A549 (cell line): ENCODE measurements at regions not wholly inside any gene's neighbourhood (a gene's known extent, or its start where the extent isn't known, plus 50 kb on each side); places are given as distances from the start of the nearest gene placed in this dataset.

Experiments
- ATAC-seq, 2 experiments: fragments of 200-7000 bp in 1 of 2; fragments of >200 bp in 1 of 2; cut with Nextera tagmentation in 1 of 2; cut with Tn5 transposase in 1 of 2; 3 replicates each; pipeline versions ENCODE4 v1.8.0 to v1.9.1; 2018 to 2020; ENCODE audit warnings: mild to moderate bottlenecking in 1 of 2, moderate library complexity in 1 of 2
- CTCF ChIA-PET: fragments of 300-600 bp; sonication (Branson Sonifier 250); formaldehyde crosslinking; extraction: SDS; loops from one replicate; lab custom pipeline; 2021; ENCODE audit warnings: antibody characterized with exemption, inconsistent platforms; lab: Yijun Ruan, JAX
- POLR2A ChIA-PET: fragments of 350-600 bp; formaldehyde crosslinking; extraction: SDS; loops from one replicate; lab custom pipeline; 2021; ENCODE audit warnings: antibody characterized with exemption, inconsistent platforms; lab: Yijun Ruan, JAX
- DNase-seq, 2 experiments: peaks; one replicate each; pipeline versions ENCODE4 v3.0.0 to v3.0.0-alpha.2; 2011 to 2016; ENCODE audit warnings: low read depth in 1 of 2, low spot score in 1 of 2
- FAIRE-seq: peaks from 2 replicates; lab custom pipeline; 2011; peaks lifted over from hg19 to GRCh38; lab: Jason Lieb, UNC
- H3K27ac ChIP-seq, 2 experiments: fragments of >200 bp; sonication (Bioruptor Twin); formaldehyde crosslinking; 3 replicates each; pipeline ENCODE4 v1.5.1; 2016 to 2017
- H3K4me1 ChIP-seq: fragments of >200 bp; sonication (Bioruptor Twin); formaldehyde crosslinking; 3 replicates; pipeline ENCODE4 v1.6.1; 2016
- H3K4me2 ChIP-seq: fragments of >200 bp; sonication (Bioruptor Twin); formaldehyde crosslinking; 3 replicates; pipeline ENCODE4 v1.6.1; 2016
- H3K4me3 ChIP-seq: fragments of >200 bp; sonication (Bioruptor Twin); formaldehyde crosslinking; 3 replicates; pipeline ENCODE4 v1.5.1; 2016
- H3K9me3 ChIP-seq: fragments of >200 bp; sonication (Bioruptor Twin); formaldehyde crosslinking; 3 replicates; pipeline ENCODE4 v1.6.1; 2016
- ATOH8 ChIP-seq: fragments of 250-450 bp; sonication (Bioruptor Pico); IDR thresholded peaks from 2 replicates; pipeline ENCODE4 v1.5.0; 2020; ENCODE audit warnings: low read depth, mild to moderate bottlenecking, moderate library complexity
- CBX8 ChIP-seq: fragments of 200-600 bp; sonication (generic); IDR thresholded peaks from 2 replicates; pipeline ENCODE4 v1.6.1; 2016
- CHD2 ChIP-seq: fragments of 150-350 bp; IDR thresholded peaks from 2 replicates; pipeline ENCODE4 v1.6.1; 2014; ENCODE audit warnings: low read length; ENCODE audit not compliant: partially characterized antibody
- EHF ChIP-seq: fragments of 250-450 bp; sonication (Bioruptor Pico); IDR thresholded peaks from 2 replicates; pipeline ENCODE4 v1.5.0; 2020; ENCODE audit warnings: mild to moderate bottlenecking
- EHMT2 ChIP-seq: fragments of 200-600 bp; sonication (generic); IDR thresholded peaks from 2 replicates; pipeline ENCODE4 v1.6.1; 2016; ENCODE audit warnings: antibody characterized with exemption, low read depth, mild to moderate bottlenecking, moderate library complexity
- FOSL2 ChIP-seq, 2 experiments: fragments of 450-650 bp in 1 of 2; fragments of >200 bp in 1 of 2; sonication (Bioruptor Twin) in 1 of 2; formaldehyde crosslinking; IDR thresholded peaks; 2 replicates each; pipeline versions ENCODE4 v1.5.0 to v1.6.1; 2016 to 2020; ENCODE audit warnings: mild to moderate bottlenecking in 1 of 2, moderate library complexity in 1 of 2
- HES2 ChIP-seq: fragments of >200 bp; sonication (Bioruptor Twin); formaldehyde crosslinking; IDR thresholded peaks from 2 replicates; pipeline ENCODE4 v1.6.1; 2016
- HOXA7 ChIP-seq: fragments of 250-450 bp; sonication (Bioruptor Pico); IDR thresholded peaks from 2 replicates; pipeline ENCODE4 v1.5.0; 2020; ENCODE audit warnings: mild to moderate bottlenecking, moderate library complexity
- HOXB13 ChIP-seq: fragments of 250-450 bp; sonication (Bioruptor Pico); IDR thresholded peaks from 2 replicates; pipeline ENCODE4 v1.5.0; 2020; ENCODE audit warnings: low read depth, mild to moderate bottlenecking, moderate library complexity
- JUN ChIP-seq, 2 experiments: fragments of >200 bp; sonication (Bioruptor Twin); formaldehyde crosslinking; IDR thresholded peaks; 2 replicates in 1 of 2; 3 replicates in 1 of 2; pipeline ENCODE4 v1.6.1; 2016 to 2017
- MAX ChIP-seq: IDR thresholded peaks from 2 replicates; pipeline ENCODE4 v1.6.1; 2012
- MYC ChIP-seq: IDR thresholded peaks from 2 replicates; pipeline ENCODE4 v1.6.1; 2012; ENCODE audit warnings: mild to moderate bottlenecking, inconsistent platforms, low read length, improper control_type of control experiment, borderline replicate concordance
- NFE2L2 ChIP-seq: fragments of 150-350 bp; conservative IDR thresholded peaks from 2 replicates; pipeline ENCODE4 v1.6.1; 2014; ENCODE audit warnings: low read length
- NPAS2 ChIP-seq: fragments of 250-450 bp; sonication (Bioruptor Pico); IDR thresholded peaks from 2 replicates; pipeline ENCODE4 v1.8.0; 2022; ENCODE audit warnings: mild to moderate bottlenecking, moderate library complexity, borderline replicate concordance
- PHF8 ChIP-seq: fragments of 200-600 bp; sonication (generic); IDR thresholded peaks from 2 replicates; pipeline ENCODE4 v1.6.1; 2016; ENCODE audit warnings: low read depth, mild to moderate bottlenecking, antibody characterized with exemption, moderate library complexity, borderline replicate concordance
- POLR2A ChIP-seq: IDR thresholded peaks from 2 replicates; pipeline ENCODE4 v1.6.1; 2012; ENCODE audit warnings: mild to moderate bottlenecking, low read length
- RNF2 ChIP-seq: fragments of 200-600 bp; sonication (generic); IDR thresholded peaks from 2 replicates; pipeline ENCODE4 v1.6.1; 2016; ENCODE audit warnings: low read depth, mild to moderate bottlenecking, antibody characterized with exemption, moderate library complexity, borderline replicate concordance
- USF2 ChIP-seq: fragments of 450-650 bp; IDR thresholded peaks from 2 replicates; pipeline ENCODE4 v1.6.1; 2014; ENCODE audit warnings: antibody characterized with exemption
- ZSCAN20 ChIP-seq: fragments of 250-450 bp; sonication (Bioruptor Pico); IDR thresholded peaks from 2 replicates; pipeline ENCODE4 v1.8.0; 2022; ENCODE audit warnings: mild to moderate bottlenecking, moderate library complexity
- WGBS: methylation state at CpG from one replicate; pipeline ENCODE4 v1.1.6; 2017; ENCODE audit errors: missing lambda C conversion rate; 5-methylcytosine and 5-hydroxymethylcytosine counted together
- TF ChIP-seq, protein P1 (sequence below): fragments of 200-600 bp; sonication (generic); IDR thresholded peaks from 2 replicates; pipeline ENCODE4 v1.6.1; 2016; ENCODE audit warnings: antibody characterized with exemption, mild to moderate bottlenecking, moderate library complexity
- TF ChIP-seq, protein P2 (sequence below): IDR thresholded peaks from 2 replicates; pipeline ENCODE4 v1.6.1; 2012; ENCODE audit warnings: low read depth, borderline replicate concordance

GRCh38 chr7:69049326-69049725 is 548.9 kb upstream of the AUTS2 start:
- TF ChIP-seq CHD2 (no peak), MYC (no peak), ZSCAN20 (CRISPR knock-in tag) (no peak), USF2 (no peak), HOXA7 (CRISPR knock-in tag) (no peak), NFE2L2 (no peak), NPAS2 (CRISPR knock-in tag) (no peak), EHF (CRISPR knock-in tag) (no peak), HOXB13 (CRISPR knock-in tag) (no peak)
- Histone ChIP-seq H3K9me3 (peaks cover 10% of the 10 kb centered on the region; the same call in 2 of the 3 replicates), H3K4me3 (no peak overlapping the region), H3K4me2 (no peak overlapping the region), H3K27ac (no peak overlapping the region), H3K4me1 (no peaks in the 10 kb centered on the region)
- ATAC-seq (no peak), FAIRE-seq (no peak), DNase-seq (no peak)
- ChIA-PET CTCF (interaction anchor here (0.9 kb wide), 1 partner anchor 26 kb away, joined by 3 read pairs; no protein-coding TSS in a partner anchor), POLR2A (no interaction called here)
- 44% methylated on average over 5 of the region's 5 CpGs for WGBS

- no peak for ATAC-seq
- POLR2A ChIA-PET = no interaction called here
- Histone ChIP-seq H3K27ac (no peak overlapping the region), H3K4me3 (no peak overlapping the region), H3K4me1 (no peaks in the 10 kb centered on the region), H3K4me2 (no peak overlapping the region), H3K9me3 (no peaks in the 10 kb centered on the region)
- no peak for DNase-seq
- FAIRE-seq = no peak
- CTCF ChIA-PET = interaction anchor here (1.0 kb wide), 1 partner anchor 23 kb away, joined by 4 read pairs; no protein-coding TSS in a partner anchor
- 43% methylated on average over 4 of the region's 4 CpGs for WGBS
- TF ChIP-seq NFE2L2 = no peak
- TF ChIP-seq, protein P1, sequence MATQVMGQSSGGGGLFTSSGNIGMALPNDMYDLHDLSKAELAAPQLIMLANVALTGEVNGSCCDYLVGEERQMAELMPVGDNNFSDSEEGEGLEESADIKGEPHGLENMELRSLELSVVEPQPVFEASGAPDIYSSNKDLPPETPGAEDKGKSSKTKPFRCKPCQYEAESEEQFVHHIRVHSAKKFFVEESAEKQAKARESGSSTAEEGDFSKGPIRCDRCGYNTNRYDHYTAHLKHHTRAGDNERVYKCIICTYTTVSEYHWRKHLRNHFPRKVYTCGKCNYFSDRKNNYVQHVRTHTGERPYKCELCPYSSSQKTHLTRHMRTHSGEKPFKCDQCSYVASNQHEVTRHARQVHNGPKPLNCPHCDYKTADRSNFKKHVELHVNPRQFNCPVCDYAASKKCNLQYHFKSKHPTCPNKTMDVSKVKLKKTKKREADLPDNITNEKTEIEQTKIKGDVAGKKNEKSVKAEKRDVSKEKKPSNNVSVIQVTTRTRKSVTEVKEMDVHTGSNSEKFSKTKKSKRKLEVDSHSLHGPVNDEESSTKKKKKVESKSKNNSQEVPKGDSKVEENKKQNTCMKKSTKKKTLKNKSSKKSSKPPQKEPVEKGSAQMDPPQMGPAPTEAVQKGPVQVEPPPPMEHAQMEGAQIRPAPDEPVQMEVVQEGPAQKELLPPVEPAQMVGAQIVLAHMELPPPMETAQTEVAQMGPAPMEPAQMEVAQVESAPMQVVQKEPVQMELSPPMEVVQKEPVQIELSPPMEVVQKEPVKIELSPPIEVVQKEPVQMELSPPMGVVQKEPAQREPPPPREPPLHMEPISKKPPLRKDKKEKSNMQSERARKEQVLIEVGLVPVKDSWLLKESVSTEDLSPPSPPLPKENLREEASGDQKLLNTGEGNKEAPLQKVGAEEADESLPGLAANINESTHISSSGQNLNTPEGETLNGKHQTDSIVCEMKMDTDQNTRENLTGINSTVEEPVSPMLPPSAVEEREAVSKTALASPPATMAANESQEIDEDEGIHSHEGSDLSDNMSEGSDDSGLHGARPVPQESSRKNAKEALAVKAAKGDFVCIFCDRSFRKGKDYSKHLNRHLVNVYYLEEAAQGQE = no peak
- no peak for TF ChIP-seq MAX
- TF ChIP-seq HES2 = no peak
- TF ChIP-seq JUN (IDR thresholded peaks at IDR 0.05) = no peak
Observed at GRCh38 chr7:69052447-69052846, 545.8 kb upstream of the AUTS2 start.

- ChIA-PET CTCF (no interaction called here), POLR2A (no interaction called here)
- no peak for ATAC-seq
- Histone ChIP-seq H3K9me3 (no peaks in the 10 kb centered on the region), H3K4me3 (no peak overlapping the region), H3K27ac (no peak overlapping the region), H3K4me2 (no peak overlapping the region), H3K4me1 (no peaks in the 10 kb centered on the region)
- 27% methylated on average over 3 of the region's 3 CpGs for WGBS
- no peak for DNase-seq
- no peak for FAIRE-seq
- no peak for TF ChIP-seq PHF8
- TF ChIP-seq, protein P1 = no peak
- TF ChIP-seq POLR2A = no peak
- TF ChIP-seq EHMT2 = no peak
- TF ChIP-seq RNF2 = no peak
- TF ChIP-seq, protein P2, sequence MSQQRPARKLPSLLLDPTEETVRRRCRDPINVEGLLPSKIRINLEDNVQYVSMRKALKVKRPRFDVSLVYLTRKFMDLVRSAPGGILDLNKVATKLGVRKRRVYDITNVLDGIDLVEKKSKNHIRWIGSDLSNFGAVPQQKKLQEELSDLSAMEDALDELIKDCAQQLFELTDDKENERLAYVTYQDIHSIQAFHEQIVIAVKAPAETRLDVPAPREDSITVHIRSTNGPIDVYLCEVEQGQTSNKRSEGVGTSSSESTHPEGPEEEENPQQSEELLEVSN = no peak
- TF ChIP-seq FOSL2 (IDR thresholded peaks at IDR 0.05) = no peak
- no peak for TF ChIP-seq FOSL2 (CRISPR knock-in tag; IDR thresholded peaks at IDR 0.05)
- TF ChIP-seq CBX8 = no peak
- no peak for TF ChIP-seq ATOH8
Observed at GRCh38 chr7:69060516-69060915, 537.8 kb upstream of the AUTS2 start.
